Cardiac muscle cell (in vitro differentiated cells and primary cell): ENCODE measurements at regions not wholly inside any gene's neighbourhood (a gene's known extent, or its start where the extent isn't known, plus 50 kb on each side); places are given as distances from the start of the nearest gene placed in this dataset.
A peak's percentile ranks its signal among the peaks of the same experiment; 100 is the strongest.

Experiments
- DNase-seq, 2 donors: peaks; one replicate each; pipeline versions ENCODE4 v3.0.0 to v3.0.0-alpha.2; 2010 to 2017; ENCODE audit warnings: low read depth in 1 of 2, low spot score in 1 of 2
- H3K27ac ChIP-seq: fragments of 200-600 bp; sonication (generic); 2 replicates; pipeline ENCODE4 v1.5.1; 2016
- H3K27me3 ChIP-seq: fragments of 200-600 bp; sonication (generic); 2 replicates; pipeline ENCODE4 v1.6.0; 2016; ENCODE audit warnings: control low read depth
- H3K36me3 ChIP-seq: fragments of 200-600 bp; sonication (generic); 2 replicates; pipeline ENCODE4 v1.5.1; 2016; ENCODE audit warnings: control low read depth
- H3K4me1 ChIP-seq: fragments of 200-600 bp; sonication (generic); 2 replicates; pipeline ENCODE4 v1.8.1; 2017; ENCODE audit warnings: low read depth, mild to moderate bottlenecking, mixed run types
- H3K4me3 ChIP-seq: fragments of 200-600 bp; sonication (generic); 2 replicates; pipeline ENCODE4 v1.5.1; 2016; ENCODE audit warnings: mild to moderate bottlenecking
- H3K9me3 ChIP-seq: fragments of 200-600 bp; sonication (generic); 2 replicates; pipeline ENCODE4 v1.5.1; 2017; ENCODE audit warnings: low read depth, mild to moderate bottlenecking, control low read depth
- TF ChIP-seq, protein P1 (sequence below): IDR thresholded peaks from 2 replicates; pipeline ENCODE4 v1.5.1; 2012; ENCODE audit warnings: low read depth, mild to moderate bottlenecking, low read length

- Histone ChIP-seq H3K4me3 (no peak overlapping the region), H3K9me3 (no peaks in the 10 kb centered on the region), H3K36me3 (no peaks in the 10 kb centered on the region), H3K27ac (no peak overlapping the region), H3K27me3 (no peaks in the 10 kb centered on the region), H3K4me1 (no peaks in the 10 kb centered on the region)
- DNase-seq = peak in 1 of 2 donors; percentile 72
- TF ChIP-seq, protein P1, sequence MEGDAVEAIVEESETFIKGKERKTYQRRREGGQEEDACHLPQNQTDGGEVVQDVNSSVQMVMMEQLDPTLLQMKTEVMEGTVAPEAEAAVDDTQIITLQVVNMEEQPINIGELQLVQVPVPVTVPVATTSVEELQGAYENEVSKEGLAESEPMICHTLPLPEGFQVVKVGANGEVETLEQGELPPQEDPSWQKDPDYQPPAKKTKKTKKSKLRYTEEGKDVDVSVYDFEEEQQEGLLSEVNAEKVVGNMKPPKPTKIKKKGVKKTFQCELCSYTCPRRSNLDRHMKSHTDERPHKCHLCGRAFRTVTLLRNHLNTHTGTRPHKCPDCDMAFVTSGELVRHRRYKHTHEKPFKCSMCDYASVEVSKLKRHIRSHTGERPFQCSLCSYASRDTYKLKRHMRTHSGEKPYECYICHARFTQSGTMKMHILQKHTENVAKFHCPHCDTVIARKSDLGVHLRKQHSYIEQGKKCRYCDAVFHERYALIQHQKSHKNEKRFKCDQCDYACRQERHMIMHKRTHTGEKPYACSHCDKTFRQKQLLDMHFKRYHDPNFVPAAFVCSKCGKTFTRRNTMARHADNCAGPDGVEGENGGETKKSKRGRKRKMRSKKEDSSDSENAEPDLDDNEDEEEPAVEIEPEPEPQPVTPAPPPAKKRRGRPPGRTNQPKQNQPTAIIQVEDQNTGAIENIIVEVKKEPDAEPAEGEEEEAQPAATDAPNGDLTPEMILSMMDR = no peak
These were observed 182.7 kb upstream of the GADL1 start for GRCh38 chr3:31077021-31077601.

- Histone ChIP-seq H3K4me1 (no peaks in the 10 kb centered on the region), H3K27ac (no peak overlapping the region), H3K4me3 (no peak overlapping the region), H3K27me3 (no peaks in the 10 kb centered on the region), H3K36me3 (no peaks in the 10 kb centered on the region), H3K9me3 (no peaks in the 10 kb centered on the region)
- no peak for DNase-seq
- TF ChIP-seq, protein P1 = no peak
These were observed 183.4 kb upstream of the GADL1 start for GRCh38 chr3:31077826-31078225.

DNA sequence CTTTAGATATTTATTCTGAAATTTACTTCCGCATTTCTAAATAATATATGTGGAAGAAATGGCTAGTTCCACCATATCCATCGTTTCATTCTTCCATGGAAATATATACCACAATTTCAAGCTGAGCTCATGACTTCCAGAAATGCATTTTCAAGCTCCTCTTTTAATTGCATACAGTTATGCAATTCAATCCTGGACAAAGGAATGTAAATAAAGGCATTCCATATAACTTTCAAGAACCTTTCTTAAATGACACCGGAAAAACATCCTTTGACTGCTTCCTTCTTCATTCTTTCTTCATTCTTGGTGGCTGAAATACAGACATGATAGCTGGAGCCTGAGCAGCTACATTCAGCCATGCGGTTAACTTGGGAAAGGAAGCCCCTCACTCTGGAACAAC, 185.2 kb upstream of the GADL1 start:
- no peaks in the 10 kb centered on the region for H3K36me3 ChIP-seq
- H3K9me3 ChIP-seq = no peaks in the 10 kb centered on the region
- TF ChIP-seq, protein P1 = no peak
- no peaks in the 10 kb centered on the region for H3K27me3 ChIP-seq
- H3K4me3 ChIP-seq = no peak overlapping the region
- H3K27ac ChIP-seq = no peak overlapping the region
- no peaks in the 10 kb centered on the region for H3K4me1 ChIP-seq
- DNase-seq = no peak

- Histone ChIP-seq H3K27me3 (no peaks in the 10 kb centered on the region), H3K27ac (no peak overlapping the region), H3K4me1 (no peaks in the 10 kb centered on the region), H3K36me3 (no peaks in the 10 kb centered on the region), H3K9me3 (no peaks in the 10 kb centered on the region), H3K4me3 (no peak overlapping the region)
- TF ChIP-seq, protein P1 = no peak
- DNase-seq = no peak
These were observed 186.7 kb upstream of the GADL1 start for GRCh38 chr3:31081018-31081662.

- H3K27me3 ChIP-seq = no peaks in the 10 kb centered on the region
- H3K27ac ChIP-seq = no peak overlapping the region
- DNase-seq = no peak
- H3K9me3 ChIP-seq = no peaks in the 10 kb centered on the region
- H3K4me1 ChIP-seq = peaks cover 4% of the 10 kb centered on the region
- no peak overlapping the region for H3K4me3 ChIP-seq
- TF ChIP-seq, protein P1 = no peak
- H3K36me3 ChIP-seq = no peaks in the 10 kb centered on the region
These were observed 191.7 kb upstream of the GADL1 start for GRCh38 chr3:31086148-31086547.
